OCI-M1 (cell line): ENCODE measurements at regions not wholly inside any gene's neighbourhood (a gene's known extent, or its start where the extent isn't known, plus 50 kb on each side); places are given as distances from the start of the nearest gene placed in this dataset.

Experiments used
- DNase-seq: peaks from one replicate; lab custom pipeline; 2025; lab: John Stamatoyannopoulos, UW

DNA sequence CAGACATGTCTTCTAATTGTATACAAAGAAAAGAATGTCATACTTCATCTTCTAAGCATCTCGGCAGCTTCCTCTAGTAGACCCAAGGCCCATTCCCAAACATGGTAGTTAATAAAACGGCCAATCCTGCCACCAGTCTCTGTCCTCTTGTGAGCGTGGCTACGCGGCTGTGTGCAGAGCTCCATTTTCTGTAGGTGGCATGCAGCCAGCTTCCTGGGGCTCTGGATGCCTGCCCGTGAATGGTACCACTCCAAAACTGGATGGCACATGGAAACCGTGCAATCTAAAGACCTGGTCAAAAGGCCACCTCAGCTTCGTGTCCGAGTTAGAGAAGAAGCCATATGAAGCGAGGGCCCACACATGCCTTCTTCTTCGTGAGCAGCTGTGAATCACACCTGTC, 110.7 kb downstream of the SIPA1L2 start:
- no peak for DNase-seq

DNA sequence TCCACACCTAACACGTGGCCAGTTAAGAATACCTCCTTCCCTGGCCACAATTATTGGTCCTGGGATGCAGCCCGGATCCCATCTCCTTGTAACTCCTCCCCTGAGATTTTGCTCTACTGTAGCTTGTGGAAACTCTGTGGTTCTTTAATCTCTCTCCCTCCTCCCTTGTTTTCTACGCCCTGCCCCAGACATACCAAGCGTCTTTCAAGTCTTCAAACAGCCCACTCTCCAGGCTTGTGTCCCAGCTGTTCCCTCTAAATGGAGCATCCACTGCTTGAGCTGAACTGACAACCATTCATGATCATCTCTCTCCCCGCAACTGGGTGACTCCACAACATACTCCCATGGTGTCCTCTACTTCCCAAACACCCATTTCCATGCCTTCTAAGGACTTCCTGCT, 111.6 kb downstream of the SIPA1L2 start:
- no peak for DNase-seq

DNA sequence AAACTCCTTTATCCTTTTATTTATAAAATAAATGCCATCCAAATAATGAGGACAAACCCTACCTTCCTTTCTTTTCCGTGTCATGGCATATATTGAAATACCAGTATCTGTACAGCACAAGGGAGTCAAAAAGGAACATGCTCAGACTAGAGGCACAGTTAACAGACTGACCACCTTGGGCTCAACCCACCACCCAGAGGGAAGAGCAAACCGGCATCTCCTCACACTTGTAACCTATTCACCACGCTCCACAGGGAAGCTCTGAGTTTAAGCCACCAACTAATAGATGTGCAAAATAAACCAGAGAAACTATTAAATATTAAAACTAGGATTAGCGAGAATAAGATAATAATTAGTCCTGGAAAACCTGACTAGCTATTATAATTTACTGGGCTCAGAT, 112.7 kb downstream of the SIPA1L2 start:
- no peak for DNase-seq

DNA sequence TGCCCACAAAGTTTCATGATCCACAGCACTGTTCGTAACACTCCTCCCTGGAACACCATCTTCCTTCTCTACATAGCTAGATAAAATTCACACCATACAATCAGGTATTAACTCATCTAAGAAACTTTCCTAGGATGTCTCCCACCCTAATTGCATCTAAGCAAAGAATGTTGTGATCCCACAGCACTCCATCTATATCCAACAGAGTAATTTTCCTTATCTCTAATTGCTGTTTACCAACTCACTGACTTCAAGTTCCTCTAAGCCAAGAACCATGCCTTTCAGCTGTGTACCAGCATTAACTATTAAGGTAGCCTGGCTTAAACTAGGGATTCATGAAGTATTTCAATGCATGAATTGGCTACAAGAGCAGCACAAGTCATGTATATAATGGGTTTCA, 114.2 kb downstream of the SIPA1L2 start:
- DNase-seq, result no peak

DNA sequence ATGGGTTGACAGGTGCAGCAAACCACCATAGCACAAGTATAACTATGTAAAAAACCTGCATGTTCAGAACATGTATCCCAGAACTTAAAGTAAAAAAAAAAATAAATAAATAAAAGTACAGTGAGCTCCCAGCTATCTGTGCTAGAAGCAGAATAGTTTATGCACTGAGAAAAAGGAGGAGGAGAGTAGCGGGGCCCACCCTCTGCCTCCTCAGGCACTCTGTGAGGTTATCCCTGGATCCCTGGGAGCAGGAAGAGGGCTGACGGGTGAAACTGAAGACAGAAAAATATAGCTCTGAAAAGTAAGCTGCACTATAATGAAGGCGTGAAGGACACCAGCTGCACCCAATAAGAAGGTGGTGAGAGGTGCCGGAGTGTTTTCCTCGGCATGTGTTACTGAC, 117.2 kb downstream of the SIPA1L2 start:
- no peak for DNase-seq

DNA sequence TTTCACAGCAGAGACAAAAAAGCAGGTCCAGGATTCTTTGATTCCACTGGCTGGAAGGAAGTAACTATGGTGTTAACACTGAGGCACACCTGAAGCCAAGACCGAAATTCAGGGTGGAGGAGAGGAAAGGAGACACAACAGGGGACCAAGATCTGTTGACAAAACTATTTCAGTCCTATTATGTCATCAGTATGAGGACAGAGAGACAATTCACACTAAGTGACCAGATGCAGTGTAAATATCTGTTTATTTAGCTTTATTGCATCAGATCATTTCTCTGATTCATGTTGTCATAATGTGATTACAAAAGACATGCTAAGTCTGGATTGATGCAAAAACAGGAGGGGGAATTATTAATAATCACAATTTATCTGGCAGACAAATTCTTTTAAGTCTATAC, 118.8 kb downstream of the SIPA1L2 start:
- no peak for DNase-seq

DNA sequence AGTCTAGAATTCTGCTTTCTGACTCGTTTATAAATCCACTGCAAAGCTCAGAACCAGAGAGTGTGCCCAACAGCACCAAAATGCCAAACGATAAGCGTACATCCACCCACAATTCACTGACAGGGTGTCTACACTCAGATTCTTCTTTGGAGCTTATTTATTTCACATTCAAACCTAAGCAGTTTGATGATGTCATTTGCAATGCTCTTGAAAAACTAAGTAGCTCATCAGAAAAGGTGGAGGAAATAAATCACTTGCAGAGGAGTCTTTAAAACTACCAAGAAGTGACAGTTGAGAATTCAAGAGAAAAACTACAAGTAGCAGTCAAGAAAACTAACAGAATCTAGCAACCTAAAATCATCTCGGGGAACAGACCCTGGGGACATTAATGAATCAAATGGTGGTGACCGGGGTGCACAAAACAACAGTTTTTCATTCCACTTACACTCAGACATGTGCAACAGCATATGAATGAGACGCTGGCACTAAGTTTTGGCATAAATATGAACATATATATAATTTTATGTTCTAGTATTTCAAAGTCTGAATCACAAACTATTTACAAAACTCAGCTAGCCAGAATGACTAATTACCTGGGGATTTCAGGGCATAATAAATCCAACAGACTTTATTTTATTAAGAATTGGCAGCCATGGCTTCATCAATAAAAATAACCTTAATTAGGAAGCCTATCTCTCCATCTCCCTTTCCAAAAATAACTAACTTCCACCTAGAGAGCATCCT, 119.4 kb downstream of the SIPA1L2 start:
- no peak for DNase-seq

DNA sequence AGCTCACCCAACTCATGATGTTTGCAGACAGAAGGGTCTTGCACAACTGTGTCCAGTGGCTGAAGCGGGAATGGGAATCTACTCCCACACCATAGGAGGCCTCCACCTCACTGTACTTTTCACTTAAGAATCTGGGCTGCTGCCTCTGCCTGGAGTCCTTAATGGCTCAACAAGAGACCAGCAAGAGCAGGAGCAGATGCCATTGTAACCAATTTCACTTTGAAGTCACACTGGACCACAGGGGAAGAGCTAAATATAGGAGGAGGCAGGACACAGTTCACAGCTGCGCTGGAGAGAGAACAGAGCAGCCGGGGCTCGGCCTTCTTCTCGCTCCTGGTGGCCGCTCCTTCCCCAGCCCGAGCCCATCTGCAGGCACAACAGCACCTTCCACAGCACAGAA, 120.4 kb downstream of the SIPA1L2 start:
- no peak for DNase-seq

DNA sequence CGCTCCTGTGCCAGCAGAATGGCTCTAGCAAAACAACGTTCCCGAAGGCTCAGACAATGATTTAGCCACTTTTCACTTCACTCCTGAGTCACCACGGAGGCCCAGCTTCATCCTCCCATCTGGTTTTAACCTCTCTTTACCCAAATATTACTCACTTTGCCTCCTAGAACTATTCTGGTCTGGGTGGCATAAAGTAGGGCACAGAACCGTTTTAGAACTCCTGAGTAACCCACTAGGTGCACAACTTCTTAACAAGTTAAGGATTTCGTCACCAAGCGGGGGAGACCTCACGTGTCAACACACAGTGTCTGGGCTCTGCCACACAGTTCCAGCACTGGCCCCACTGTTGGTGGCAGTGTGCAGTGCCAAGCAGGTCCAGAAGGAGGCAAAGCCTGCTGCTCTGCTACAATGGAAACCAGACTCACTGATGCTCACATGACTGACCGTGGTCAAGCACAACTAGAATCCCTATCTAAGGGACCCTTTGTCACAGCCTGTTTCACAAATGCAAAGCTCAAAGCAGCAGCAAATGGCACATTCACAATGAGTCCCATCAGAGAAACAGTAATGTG, 121.7 kb downstream of the SIPA1L2 start:
- DNase-seq, result no peak

DNA sequence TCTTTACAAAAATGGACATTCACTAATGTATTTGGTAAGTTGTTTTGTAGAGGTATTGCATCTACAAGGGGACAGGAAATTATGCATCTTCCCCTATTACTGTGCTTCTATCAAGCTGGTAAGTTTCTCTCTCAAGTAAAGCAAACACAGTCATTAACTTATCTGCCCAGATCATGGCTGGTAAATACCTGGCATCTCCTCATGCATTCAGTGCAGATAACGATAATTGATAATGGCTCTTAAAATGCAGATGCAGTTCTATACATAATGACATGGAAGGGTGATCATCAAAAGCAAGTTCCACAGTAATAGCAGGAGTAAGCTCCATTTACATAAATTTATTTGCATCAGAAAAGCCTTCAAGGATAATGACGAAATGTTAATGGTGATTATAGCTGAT, 122.4 kb downstream of the SIPA1L2 start:
- DNase-seq, result no peak

DNA sequence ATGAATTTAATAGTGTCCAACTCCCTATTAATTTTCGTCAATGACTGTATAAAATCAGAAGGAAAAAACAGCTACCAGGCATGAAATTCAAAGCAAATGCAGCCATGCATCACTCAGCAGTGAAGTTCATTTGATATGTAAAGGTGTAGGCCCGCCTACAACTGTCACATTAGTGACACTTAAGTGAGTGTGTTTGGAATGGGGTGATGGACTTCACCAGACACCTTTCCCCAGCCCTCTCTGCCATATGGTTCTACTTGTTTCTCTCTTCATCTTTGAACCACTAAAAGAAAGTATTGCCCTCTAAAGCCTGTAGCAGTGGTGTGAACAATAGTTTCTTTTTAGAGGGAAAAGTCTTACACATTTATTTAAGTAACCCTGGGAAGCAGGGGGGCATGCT, 124.0 kb downstream of the SIPA1L2 start:
- DNase-seq, result no peak

DNA sequence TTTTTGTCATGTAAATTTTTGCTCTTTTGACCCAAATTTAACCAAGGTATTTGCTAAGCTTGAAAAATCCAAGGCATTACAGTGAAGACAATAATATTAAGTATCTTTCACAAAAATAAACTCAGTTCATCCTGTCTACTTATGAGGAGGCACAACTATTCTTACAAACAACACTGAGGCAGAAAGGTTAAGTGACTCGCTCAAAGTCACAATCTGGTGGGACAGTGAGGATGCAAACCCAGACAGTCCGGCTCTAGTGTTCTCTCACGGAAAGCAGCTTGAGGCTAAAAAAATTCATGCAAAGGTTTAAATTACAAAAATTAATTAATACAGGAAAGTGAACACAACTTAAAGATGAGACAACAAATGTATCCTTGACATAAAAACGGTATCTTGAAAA, 125.3 kb downstream of the SIPA1L2 start:
- no peak for DNase-seq

DNA sequence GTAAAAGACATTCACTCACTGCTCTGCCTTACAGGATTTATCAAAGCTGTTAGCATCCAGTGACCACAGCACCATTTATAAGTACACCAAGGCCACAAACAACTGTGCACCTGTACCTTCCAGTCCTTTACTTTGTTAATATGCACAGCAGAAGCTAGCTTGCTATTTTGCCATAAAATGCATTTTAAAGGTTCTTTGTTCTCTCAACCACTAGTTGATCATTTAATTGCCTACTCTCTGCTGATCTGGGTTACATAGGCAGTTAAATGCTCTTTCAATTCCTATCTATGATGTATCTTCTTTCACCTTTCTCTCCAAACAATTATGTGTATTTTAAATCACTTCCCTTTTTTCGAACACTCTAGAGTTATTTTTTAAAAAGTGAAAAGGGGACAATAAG, 126.4 kb downstream of the SIPA1L2 start:
- DNase-seq, result no peak

DNA sequence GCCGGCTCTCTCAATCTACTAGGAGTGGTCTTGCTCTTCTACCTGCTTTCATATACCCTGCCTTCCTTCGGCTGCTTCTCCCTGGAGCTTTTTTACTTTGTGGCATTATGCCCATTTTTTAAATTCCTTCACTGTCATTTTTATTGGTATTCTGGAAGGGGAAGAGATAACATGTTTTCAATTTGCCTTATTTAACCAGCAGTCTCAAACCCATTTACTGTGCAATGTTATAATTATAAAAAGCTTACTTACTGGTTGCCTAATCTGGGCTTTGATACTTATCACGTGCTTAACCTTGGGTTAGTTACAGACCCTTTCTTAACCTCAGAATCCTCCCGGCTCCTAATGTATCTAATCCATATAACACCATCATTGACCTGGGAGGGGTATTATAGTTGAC, 128.1 kb downstream of the SIPA1L2 start:
- no peak for DNase-seq

DNA sequence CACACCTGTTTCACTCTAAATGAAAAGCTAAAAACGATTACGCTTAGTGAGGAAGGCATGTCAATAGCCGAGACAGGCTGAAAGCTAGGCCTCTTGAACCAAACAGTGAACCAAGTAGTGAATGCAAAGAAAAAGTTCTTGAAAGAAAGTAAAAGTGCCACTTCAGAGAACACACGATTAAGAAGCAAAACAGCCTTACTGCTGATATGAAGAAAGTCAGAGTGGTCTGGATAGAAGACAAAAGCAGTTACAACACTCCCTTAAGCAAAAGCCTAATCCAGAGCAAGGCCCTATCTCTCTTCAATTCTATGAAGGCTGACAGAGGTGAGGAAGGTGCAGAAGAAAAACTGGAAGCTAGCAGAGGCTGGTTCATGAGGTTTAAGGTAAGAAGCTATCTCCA, 130.7 kb downstream of the SIPA1L2 start:
- no peak for DNase-seq

DNA sequence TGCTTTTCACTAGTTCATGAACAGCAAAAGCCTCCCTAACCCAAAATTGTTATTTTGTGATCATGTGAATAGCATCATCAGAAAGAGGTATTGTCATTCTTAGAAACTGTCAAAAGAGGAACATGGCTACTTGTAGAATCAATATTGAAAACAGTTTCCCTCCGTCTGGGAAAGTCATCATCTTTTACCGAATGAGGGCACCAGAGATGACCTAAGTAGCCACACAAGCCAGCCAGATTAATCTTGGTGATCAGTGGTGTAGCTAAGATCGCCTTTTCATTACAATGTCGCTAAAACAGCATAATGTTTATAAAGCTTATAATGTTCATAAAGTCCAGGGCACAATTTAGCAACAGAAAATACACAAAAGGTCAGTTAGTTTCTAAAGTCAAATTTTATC, 136.1 kb downstream of the SIPA1L2 start:
- peak; percentile 30 for DNase-seq

DNA sequence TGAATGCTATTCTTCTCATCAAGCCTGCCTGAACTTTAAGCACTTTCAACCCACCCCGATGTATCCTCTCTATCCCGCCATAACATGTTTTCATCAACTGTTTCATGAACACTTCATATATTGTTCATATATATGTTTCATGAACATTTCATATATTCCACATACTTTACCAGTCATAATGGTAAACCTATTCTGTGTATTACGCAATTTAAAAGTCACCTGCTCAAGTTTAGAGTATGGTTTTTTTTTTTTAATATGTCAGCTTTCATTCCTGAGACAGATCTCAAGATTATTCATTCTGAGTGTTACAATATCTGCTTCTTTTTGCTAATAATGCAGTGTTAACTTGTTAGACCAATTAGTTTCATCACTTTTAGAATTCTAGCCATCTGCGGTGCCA, 140.7 kb downstream of the SIPA1L2 start:
- DNase-seq, result no peak

DNA sequence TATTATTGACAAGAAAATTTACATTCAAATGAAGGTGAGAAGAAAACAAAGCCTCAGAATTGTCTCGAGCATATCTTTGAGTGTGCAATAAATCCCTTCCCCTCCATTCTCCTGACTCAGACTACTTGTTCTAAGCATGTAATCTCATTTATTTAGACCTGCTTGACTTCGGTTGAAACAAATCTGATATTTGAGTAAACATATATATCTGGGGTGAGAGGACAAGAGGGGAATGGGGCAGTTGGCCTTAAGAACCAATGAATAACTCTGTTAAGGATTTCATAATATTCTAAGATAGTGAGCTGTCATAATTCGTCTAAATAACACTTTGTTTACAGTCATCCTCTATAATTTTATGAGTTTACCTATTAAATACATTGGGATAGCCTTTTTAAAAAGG, 142.7 kb downstream of the SIPA1L2 start:
- no peak for DNase-seq

DNA sequence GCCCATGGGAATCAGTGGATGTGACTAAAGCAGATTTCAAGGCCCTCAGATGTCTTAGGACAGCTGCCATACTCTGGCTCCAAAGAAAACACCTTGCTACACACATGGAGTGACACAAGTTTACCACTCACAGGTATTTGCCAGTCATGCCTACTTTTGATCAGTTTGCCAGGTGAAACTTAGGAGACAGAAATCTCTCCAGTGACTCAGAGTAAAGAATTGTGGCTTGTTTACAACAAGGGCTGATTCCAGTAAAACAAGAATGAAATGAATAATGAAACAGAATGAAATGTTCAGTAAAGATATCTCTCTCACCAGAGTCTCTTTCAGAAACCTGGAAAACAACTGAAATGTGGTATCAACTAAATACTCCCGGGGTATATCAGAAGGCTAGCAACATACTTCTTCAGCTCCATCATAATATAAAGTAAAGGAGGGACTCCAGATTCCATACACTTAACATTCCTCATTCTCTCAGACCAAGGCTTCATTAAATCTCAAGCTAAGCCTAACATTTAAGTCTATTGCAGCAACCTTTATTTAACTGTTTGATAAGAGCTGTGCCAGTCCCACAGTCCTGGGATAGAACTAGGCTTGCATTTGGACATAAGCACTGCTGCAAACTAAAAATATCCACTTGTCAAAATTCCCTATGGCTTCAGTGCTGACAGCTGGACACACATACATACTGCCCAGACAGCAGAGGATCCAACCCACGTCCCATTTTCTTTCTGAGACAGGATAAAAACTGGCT, 143.3 kb downstream of the SIPA1L2 start:
- DNase-seq, result no peak

DNA sequence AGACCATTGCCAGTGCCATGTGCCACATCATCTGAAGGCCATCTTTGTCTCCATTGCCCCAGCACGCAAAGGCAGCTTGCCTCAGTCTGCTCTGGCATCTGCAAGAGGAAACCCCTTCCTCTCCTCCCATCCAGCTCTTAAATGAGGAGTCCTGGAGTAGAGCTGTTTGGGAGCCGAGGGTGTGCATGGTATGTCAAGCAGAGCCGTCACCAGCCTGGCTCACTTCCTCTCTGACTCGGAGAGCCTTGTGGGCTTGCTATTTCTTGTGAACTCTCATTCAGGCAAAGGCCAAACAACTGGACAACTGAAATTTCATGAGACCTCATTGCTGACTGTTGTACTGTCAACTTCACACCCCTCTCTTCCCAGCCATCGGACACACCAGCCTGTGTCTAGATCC, 143.9 kb downstream of the SIPA1L2 start:
- no peak for DNase-seq

DNA sequence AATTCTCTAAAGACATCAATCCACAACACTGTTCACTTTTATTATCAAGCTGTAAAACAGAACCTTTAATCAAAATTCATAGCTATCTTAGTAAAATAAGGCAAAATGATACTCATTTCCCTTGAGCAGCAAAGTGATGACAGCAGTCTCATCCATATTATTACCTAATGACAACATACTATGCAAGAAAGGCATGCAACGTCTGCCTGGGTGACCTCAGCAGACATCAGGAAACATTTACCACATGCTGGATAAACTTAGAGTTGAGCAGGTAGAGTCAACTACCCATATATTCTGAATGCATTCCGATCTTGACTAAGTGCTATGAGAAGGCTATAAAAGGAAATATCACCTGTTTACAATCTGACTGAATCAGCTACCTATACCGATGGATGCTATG, 145.1 kb downstream of the SIPA1L2 start:
- no peak for DNase-seq

DNA sequence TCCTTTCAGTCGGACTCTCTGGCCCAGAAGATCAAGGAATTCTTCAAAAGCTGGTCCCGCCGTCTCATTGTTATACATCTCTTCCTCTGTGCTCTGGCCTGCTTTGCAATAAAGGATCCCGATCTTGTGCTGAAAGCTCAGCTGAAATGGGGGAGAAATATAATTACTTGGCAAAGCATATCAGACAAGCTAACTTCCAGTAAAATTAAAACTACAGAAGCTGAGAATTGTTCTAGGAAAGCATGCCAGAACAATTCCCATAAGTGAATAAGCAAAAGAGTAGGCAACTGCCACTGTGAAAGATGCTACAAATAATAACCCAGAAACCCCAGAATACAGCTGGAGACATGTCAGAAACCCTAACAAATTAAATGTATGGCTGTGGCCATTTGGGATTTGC, 146.1 kb downstream of the SIPA1L2 start:
- no peak for DNase-seq

DNA sequence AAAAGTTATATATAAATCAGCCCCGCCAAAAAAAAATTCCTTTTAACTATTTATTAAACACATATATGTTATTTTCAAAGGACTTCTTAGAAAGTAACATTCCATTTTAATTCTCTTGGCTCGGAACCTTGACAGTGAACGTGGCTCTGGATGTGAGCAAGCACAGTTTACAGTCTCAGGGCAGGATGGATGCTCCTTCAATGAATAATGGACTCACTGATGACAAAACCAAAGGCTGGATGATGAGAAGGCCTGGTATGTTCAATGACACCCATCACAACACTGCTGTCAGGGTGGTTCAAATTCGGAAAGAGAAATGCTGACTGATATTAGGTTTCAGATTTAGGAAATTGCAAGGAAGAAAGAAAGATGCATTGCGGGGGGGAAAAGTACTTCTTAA, 148.8 kb downstream of the SIPA1L2 start:
- DNase-seq, result no peak

DNA sequence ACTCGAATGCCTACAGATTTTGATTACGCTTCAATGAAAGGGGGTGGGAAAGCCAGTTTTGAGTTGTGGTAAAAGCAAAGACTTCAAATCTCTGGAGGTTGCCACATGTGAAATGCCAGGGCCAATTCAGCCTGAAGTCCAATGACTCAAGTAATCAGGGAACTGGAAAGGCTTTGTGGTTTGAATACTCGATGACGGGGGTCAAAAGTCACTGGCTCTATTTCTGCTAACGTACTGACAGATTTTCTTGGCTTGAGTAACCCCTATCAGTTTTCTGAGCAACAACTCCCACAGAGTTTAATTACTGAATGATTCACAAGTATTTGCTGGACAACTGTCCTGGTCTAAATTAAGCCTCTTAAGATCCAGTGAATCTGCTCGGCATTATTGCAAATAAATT, 152.2 kb downstream of the SIPA1L2 start:
- DNase-seq, result no peak
